Smooth muscle cell of the brain vasculature (primary cell): ENCODE measurements at regions not wholly inside any gene's neighbourhood (a gene's known extent, or its start where the extent isn't known, plus 50 kb on each side); places are given as distances from the start of the nearest gene placed in this dataset.

Experiments used
- DNase-seq: peaks from one replicate; pipeline ENCODE4 v3.0.0-alpha.2; 2012; ENCODE audit warnings: low read depth, low spot score

DNA sequence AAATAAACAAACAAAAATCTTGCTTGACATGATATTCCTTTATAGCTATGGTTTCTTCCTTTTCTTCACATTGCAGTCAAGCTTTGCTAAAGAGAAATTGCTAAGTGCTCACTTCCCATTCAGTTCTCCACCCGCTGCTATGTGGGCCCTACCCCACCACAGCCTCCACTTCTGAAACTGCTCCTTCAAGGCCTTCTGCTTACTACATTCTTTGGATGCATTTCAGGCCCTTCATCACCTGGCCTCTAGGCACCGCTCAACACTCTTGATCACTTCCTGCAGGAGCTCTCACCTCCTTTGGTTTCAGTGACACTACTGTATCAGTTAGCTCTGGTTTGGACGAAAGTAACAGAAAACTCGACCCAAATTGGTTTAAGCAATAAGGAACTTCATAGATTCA lies 72.4 kb downstream of the KLF5 start:
- DNase-seq = no peak

- no peak for DNase-seq
Measured at GRCh38 chr13:73129023-73129422, 70.2 kb downstream of the KLF5 start.
